DND-41 (cell line): ENCODE measurements at regions not wholly inside any gene's neighbourhood (a gene's known extent, or its start where the extent isn't known, plus 50 kb on each side); places are given as distances from the start of the nearest gene placed in this dataset.

Experiments
- ATAC-seq: fragments of 200-7000 bp; cut with Tn5 transposase; 3 replicates; pipeline ENCODE4 v1.9.1; 2021; ENCODE audit warnings: low read depth; ENCODE audit not compliant: insufficient read depth
- DNase-seq: peaks from one replicate; pipeline ENCODE4 v3.0.0-alpha.2; 2020
- H2AFZ ChIP-seq: 2 replicates; pipeline ENCODE4 v1.6.0; 2012; ENCODE audit warnings: low read depth, low read length
- H3K27ac ChIP-seq: 2 replicates; pipeline ENCODE4 v1.5.1; 2012; ENCODE audit warnings: low read length, inconsistent platforms
- H3K27me3 ChIP-seq: fragments of 200-600 bp; sonication (generic); 2 replicates; pipeline ENCODE4 v1.6.0; 2012; ENCODE audit warnings: low read length, mild to moderate bottlenecking, inconsistent platforms; ENCODE audit not compliant: insufficient read depth, poor library complexity
- H3K36me3 ChIP-seq: 2 replicates; pipeline ENCODE4 v1.5.1; 2012; ENCODE audit warnings: low read length, inconsistent platforms; ENCODE audit not compliant: insufficient read depth
- H3K4me1 ChIP-seq: 2 replicates; pipeline ENCODE4 v1.5.1; 2012; ENCODE audit warnings: mild to moderate bottlenecking, low read length; ENCODE audit not compliant: insufficient read depth
- H3K4me2 ChIP-seq: 2 replicates; pipeline ENCODE4 v1.6.0; 2012; ENCODE audit warnings: mild to moderate bottlenecking, moderate library complexity, low read length, inconsistent platforms; ENCODE audit not compliant: insufficient read depth
- H3K4me3 ChIP-seq, 2 experiments: fragments of 200-600 bp in 1 of 2; shearing (Covaris generic) in 1 of 2; 2 replicates each; pipeline ENCODE4 v1.5.1; 2012 to 2016; ENCODE audit warnings: inconsistent platforms in 2 of 2, low read length in 2 of 2, mild to moderate bottlenecking in 2 of 2, low read depth in 1 of 2, moderate library complexity in 1 of 2
- H3K79me2 ChIP-seq: 2 replicates; pipeline ENCODE4 v1.6.0; 2012; ENCODE audit warnings: low read length, inconsistent platforms; ENCODE audit not compliant: insufficient read depth
- H3K9ac ChIP-seq: 2 replicates; pipeline ENCODE4 v1.6.0; 2012; ENCODE audit warnings: low read depth, mild to moderate bottlenecking, inconsistent platforms, low read length, moderate library complexity
- H3K9me3 ChIP-seq: 2 replicates; pipeline ENCODE4 v1.5.1; 2012; ENCODE audit warnings: low read length, moderate library complexity, mild to moderate bottlenecking, inconsistent platforms; ENCODE audit not compliant: insufficient read depth, severe bottlenecking
- H4K20me1 ChIP-seq: 2 replicates; pipeline ENCODE4 v1.6.0; 2012; ENCODE audit warnings: low read length; ENCODE audit not compliant: insufficient read depth
- CTCF ChIP-seq: IDR thresholded peaks from 2 replicates; pipeline ENCODE4 v1.5.1; 2012; ENCODE audit warnings: borderline replicate concordance, low read length, moderate library complexity, mild to moderate bottlenecking; ENCODE audit not compliant: poor library complexity, severe bottlenecking; ENCODE audit errors: extremely low read depth
- EZH2 ChIP-seq: IDR thresholded peaks from 3 replicates; pipeline ENCODE4 v1.6.1; 2012; ENCODE audit warnings: borderline replicate concordance, low read depth, mild to moderate bottlenecking, moderate library complexity, low read length, inconsistent platforms; ENCODE audit not compliant: severe bottlenecking

GRCh38 chr2:220000080-220000479 is 372.6 kb downstream of the SLC4A3 start:
- TF ChIP-seq CTCF (no peak), EZH2 (no peak)
- H3K4me1 ChIP-seq = no peaks in the 10 kb centered on the region
- no peaks in the 10 kb centered on the region for H3K9me3 ChIP-seq
- ATAC-seq (no peak), DNase-seq (no peak)
- H4K20me1 ChIP-seq = no peaks in the 10 kb centered on the region
- H3K79me2 ChIP-seq = no peaks in the 10 kb centered on the region
- H3K9ac ChIP-seq = no peak overlapping the region
- no peak overlapping the region for H3K4me2 ChIP-seq
- H2AFZ ChIP-seq = no peak overlapping the region
- H3K27me3 ChIP-seq = peaks cover 17% of the 10 kb centered on the region
- no peak overlapping the region for H3K4me3 ChIP-seq
- no peaks in the 10 kb centered on the region for H3K36me3 ChIP-seq
- no peak overlapping the region for H3K27ac ChIP-seq

GRCh38 chr2:220000586-220000985 is 373.2 kb downstream of the SLC4A3 start:
- Histone ChIP-seq H3K36me3 (no peaks in the 10 kb centered on the region), H3K9me3 (no peaks in the 10 kb centered on the region), H3K4me1 (no peaks in the 10 kb centered on the region), H2AFZ (no peak overlapping the region), H3K9ac (no peak overlapping the region), H3K79me2 (no peaks in the 10 kb centered on the region), H4K20me1 (no peaks in the 10 kb centered on the region), H3K4me3 (no peak overlapping the region), H3K27me3 (peaks cover 17% of the 10 kb centered on the region), H3K27ac (no peak overlapping the region), H3K4me2 (no peak overlapping the region)
- TF ChIP-seq EZH2 (no peak), CTCF (no peak)
- DNase-seq (no peak), ATAC-seq (no peak)

GRCh38 chr2:220001751-220002150 is 374.3 kb downstream of the SLC4A3 start:
- Histone ChIP-seq H4K20me1 (no peaks in the 10 kb centered on the region), H2AFZ (no peak overlapping the region), H3K4me3 (no peak overlapping the region), H3K36me3 (no peaks in the 10 kb centered on the region), H3K4me1 (no peaks in the 10 kb centered on the region), H3K9me3 (no peaks in the 10 kb centered on the region), H3K9ac (no peak overlapping the region), H3K79me2 (no peaks in the 10 kb centered on the region), H3K4me2 (no peak overlapping the region), H3K27me3 (peaks cover 17% of the 10 kb centered on the region), H3K27ac (no peak overlapping the region)
- TF ChIP-seq EZH2 (no peak), CTCF (no peak)
- no peak for ATAC-seq
- DNase-seq = no peak

GRCh38 chr2:220002251-220002650 is 374.8 kb downstream of the SLC4A3 start:
- TF ChIP-seq EZH2 (peak; percentile 21), CTCF (no peak)
- Histone ChIP-seq H3K27me3 (peaks cover 17% of the 10 kb centered on the region), H2AFZ (no peak overlapping the region), H3K36me3 (no peaks in the 10 kb centered on the region), H4K20me1 (no peaks in the 10 kb centered on the region), H3K9ac (no peak overlapping the region), H3K27ac (no peak overlapping the region), H3K4me2 (no peak overlapping the region), H3K9me3 (no peaks in the 10 kb centered on the region), H3K79me2 (no peaks in the 10 kb centered on the region), H3K4me1 (no peaks in the 10 kb centered on the region), H3K4me3 (no peak overlapping the region)
- ATAC-seq = no peak
- DNase-seq = no peak
